ENCODE measurements at regions not wholly inside any gene's neighbourhood (a gene's known extent, or its start where the extent isn't known, plus 50 kb on each side); places are given as distances from the start of the nearest gene placed in this dataset.

DNA sequence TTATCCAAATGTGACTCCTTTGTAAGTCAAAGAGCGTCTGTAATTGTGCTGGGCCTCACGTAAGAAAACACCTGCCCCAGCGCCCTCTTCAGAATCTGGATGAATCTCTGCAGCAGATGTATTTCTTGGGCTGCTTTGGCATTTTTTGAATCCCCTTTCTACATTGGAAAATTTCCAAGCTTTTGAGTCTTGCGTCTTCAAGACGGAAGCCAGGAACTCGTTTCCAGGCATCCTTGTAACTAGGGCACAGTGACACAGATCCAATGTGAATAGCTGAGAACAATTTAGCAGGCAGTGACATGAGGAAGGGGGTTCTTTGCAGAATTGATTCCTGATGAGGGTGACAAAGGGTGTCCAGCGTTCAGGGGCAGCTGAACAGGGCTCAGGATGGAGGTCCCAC, 862.3 kb downstream of the TYW1 start:
- TF ChIP-seq, protein P1, sequence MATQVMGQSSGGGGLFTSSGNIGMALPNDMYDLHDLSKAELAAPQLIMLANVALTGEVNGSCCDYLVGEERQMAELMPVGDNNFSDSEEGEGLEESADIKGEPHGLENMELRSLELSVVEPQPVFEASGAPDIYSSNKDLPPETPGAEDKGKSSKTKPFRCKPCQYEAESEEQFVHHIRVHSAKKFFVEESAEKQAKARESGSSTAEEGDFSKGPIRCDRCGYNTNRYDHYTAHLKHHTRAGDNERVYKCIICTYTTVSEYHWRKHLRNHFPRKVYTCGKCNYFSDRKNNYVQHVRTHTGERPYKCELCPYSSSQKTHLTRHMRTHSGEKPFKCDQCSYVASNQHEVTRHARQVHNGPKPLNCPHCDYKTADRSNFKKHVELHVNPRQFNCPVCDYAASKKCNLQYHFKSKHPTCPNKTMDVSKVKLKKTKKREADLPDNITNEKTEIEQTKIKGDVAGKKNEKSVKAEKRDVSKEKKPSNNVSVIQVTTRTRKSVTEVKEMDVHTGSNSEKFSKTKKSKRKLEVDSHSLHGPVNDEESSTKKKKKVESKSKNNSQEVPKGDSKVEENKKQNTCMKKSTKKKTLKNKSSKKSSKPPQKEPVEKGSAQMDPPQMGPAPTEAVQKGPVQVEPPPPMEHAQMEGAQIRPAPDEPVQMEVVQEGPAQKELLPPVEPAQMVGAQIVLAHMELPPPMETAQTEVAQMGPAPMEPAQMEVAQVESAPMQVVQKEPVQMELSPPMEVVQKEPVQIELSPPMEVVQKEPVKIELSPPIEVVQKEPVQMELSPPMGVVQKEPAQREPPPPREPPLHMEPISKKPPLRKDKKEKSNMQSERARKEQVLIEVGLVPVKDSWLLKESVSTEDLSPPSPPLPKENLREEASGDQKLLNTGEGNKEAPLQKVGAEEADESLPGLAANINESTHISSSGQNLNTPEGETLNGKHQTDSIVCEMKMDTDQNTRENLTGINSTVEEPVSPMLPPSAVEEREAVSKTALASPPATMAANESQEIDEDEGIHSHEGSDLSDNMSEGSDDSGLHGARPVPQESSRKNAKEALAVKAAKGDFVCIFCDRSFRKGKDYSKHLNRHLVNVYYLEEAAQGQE (IDR thresholded peaks at IDR 0.05; ENCODE audit: insufficient read depth in 1 of 2, low read depth in 2 of 2, low read length in 2 of 2) = no peak
- no peak for TF ChIP-seq POLR2AphosphoS5 (IDR thresholded peaks at IDR 0.05; ENCODE audit: low read depth, low read length)

Measured in PFSK-1 (cell line).